SU-DHL-6 (cell line): ENCODE measurements at regions not wholly inside any gene's neighbourhood (a gene's known extent, or its start where the extent isn't known, plus 50 kb on each side); places are given as distances from the start of the nearest gene placed in this dataset.

Source experiments
- H2AFZ ChIP-seq: fragments of 200-600 bp; sonication (generic); 2 replicates; pipeline ENCODE4 v1.6.1; 2014; ENCODE audit warnings: low read depth, mild to moderate bottlenecking, moderate library complexity, mixed read lengths, antibody characterized with exemption, low read length; ENCODE audit not compliant: severe bottlenecking
- H3F3A ChIP-seq: fragments of 200-600 bp; shearing (Covaris generic); 2 replicates; pipeline ENCODE4 v1.6.0; 2016; ENCODE audit warnings: antibody characterized with exemption, mild to moderate bottlenecking; ENCODE audit not compliant: insufficient read depth
- H3K27ac ChIP-seq: fragments of 200-600 bp; sonication (generic); 2 replicates; pipeline ENCODE4 v1.5.1; 2016; ENCODE audit warnings: low read depth, mild to moderate bottlenecking, low read length, moderate library complexity, mixed read lengths
- H3K27me3 ChIP-seq: fragments of 200-600 bp; sonication (generic), shearing (Covaris generic); 2 replicates; pipeline ENCODE4 v1.6.0; 2014; ENCODE audit warnings: mild to moderate bottlenecking, low read length
- H3K36me3 ChIP-seq: fragments of 200-600 bp; sonication (generic); 2 replicates; pipeline ENCODE4 v1.6.1; 2014; ENCODE audit warnings: mild to moderate bottlenecking, low read length, mixed read lengths
- H3K4me2 ChIP-seq: fragments of 300-600, 200-600 bp; shearing (Covaris generic), sonication (generic); 2 replicates; pipeline ENCODE4 v1.6.0; 2014; ENCODE audit warnings: low read length, low read depth, mild to moderate bottlenecking; ENCODE audit not compliant: poor library complexity, severe bottlenecking
- H3K4me3 ChIP-seq: fragments of 200-600 bp; sonication (generic); 2 replicates; pipeline ENCODE4 v1.5.1; 2014; ENCODE audit warnings: antibody characterized with exemption, low read length, mild to moderate bottlenecking, mixed read lengths; ENCODE audit not compliant: insufficient read depth, poor library complexity, severe bottlenecking
- H3K79me2 ChIP-seq: fragments of 200-600 bp; sonication (generic); 2 replicates; pipeline ENCODE4 v1.6.1; 2014; ENCODE audit warnings: mild to moderate bottlenecking, low read length, moderate library complexity; ENCODE audit not compliant: insufficient read depth
- H3K9ac ChIP-seq: fragments of 200-600 bp; sonication (generic); 2 replicates; pipeline ENCODE4 v1.7.0; 2014; ENCODE audit warnings: mild to moderate bottlenecking, low read length
- H3K9me2 ChIP-seq: fragments of 200-600 bp; sonication (generic); replicated peaks from 2 replicates; pipeline ENCODE4 v1.6.1; 2014; ENCODE audit warnings: low read length; ENCODE audit not compliant: insufficient read depth
- H3K9me3 ChIP-seq: fragments of 200-600 bp; sonication (generic); 2 replicates; pipeline ENCODE4 v1.6.1; 2014; ENCODE audit warnings: low read length, mixed read lengths; ENCODE audit not compliant: insufficient read depth
- H4K20me1 ChIP-seq: fragments of 200-600 bp; sonication (generic); 2 replicates; pipeline ENCODE4 v1.6.1; 2014; ENCODE audit warnings: low read depth, mild to moderate bottlenecking, antibody characterized with exemption, low read length, moderate library complexity, mixed read lengths
- CTCF ChIP-seq: fragments of 200-600 bp; sonication (generic); IDR thresholded peaks from one replicate; pipeline ENCODE4 v1.5.1; 2017; ENCODE audit warnings: antibody characterized with exemption, mild to moderate bottlenecking, low read length, moderate library complexity; ENCODE audit not compliant: insufficient read depth, poor library complexity, severe bottlenecking
- EZH2phosphoT487 ChIP-seq: fragments of 200-600 bp; sonication (generic), shearing (Covaris generic); conservative IDR thresholded peaks from 2 replicates; pipeline ENCODE4 v1.6.1; 2018; ENCODE audit warnings: mild to moderate bottlenecking, antibody characterized with exemption, low read length, moderate library complexity, mixed read lengths

DNA sequence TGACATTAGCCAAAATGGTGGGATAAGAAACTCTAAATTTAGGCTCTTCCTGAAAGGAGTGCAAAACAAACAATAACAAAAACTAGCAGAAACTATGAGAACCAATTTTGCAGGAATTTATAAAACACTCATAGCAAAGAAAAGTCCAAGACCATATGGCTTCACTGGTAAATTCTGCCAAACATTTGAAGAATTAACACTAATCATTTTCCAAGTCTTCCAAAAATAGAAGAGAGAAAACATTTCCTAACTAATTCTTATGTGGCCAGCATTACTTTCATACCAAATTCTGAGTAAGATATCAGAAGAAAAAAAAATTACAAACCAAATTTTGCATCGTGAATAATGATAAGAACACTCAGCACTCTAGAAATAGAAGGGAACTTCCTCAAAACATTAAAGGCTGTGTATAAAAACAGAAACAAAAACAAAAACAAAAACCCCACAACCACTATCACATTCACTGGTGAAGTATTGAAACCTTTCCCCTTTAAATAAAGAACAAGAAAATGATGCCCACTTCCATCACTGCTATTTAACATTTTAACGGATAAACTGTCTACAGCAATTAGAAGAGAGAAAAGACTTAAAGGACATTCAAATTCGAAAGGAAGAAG, 524.3 kb upstream of the GALNTL6 start:
- no peak for TF ChIP-seq EZH2phosphoT487
- no peak for TF ChIP-seq CTCF
- Histone ChIP-seq H2AFZ (no peak overlapping the region), H3F3A (no peaks in the 10 kb centered on the region), H3K9ac (no peak overlapping the region), H3K4me3 (no peak overlapping the region), H3K79me2 (no peaks in the 10 kb centered on the region), H4K20me1 (no peaks in the 10 kb centered on the region), H3K4me2 (no peak overlapping the region), H3K27me3 (no peaks in the 10 kb centered on the region), H3K9me3 (no peaks in the 10 kb centered on the region), H3K9me2 (no peaks in the 10 kb centered on the region), H3K36me3 (no peaks in the 10 kb centered on the region), H3K27ac (no peak overlapping the region)

DNA sequence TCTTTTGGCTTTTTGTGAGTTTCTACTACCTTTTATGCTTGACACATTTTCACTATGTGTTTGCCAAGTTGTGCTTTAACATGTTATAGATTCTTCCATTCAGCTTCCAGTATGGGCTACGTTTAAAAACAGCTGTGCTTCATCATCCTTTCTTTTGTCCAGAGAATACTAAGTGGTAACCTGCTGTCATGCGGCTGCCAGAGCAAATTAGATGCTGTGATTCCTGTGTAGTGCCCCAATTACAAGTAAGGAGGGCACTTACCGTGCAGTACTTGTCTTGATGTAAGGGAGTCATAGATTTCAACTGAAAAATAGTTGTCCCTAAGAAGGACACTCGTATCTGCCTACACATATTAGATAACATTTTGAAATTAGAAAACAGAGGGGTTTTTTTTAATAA, 531.8 kb upstream of the GALNTL6 start:
- Histone ChIP-seq H2AFZ (no peak overlapping the region), H3K36me3 (no peaks in the 10 kb centered on the region), H3K27ac (no peak overlapping the region)

GRCh38 chr4:171279131-171279530, 534.1 kb upstream of the GALNTL6 start:
- Histone ChIP-seq H4K20me1 (no peaks in the 10 kb centered on the region), H3K36me3 (no peaks in the 10 kb centered on the region), H3K27ac (no peak overlapping the region), H2AFZ (no peak overlapping the region), H3K27me3 (no peaks in the 10 kb centered on the region), H3K9ac (no peak overlapping the region), H3K4me2 (no peak overlapping the region), H3K9me2 (no peaks in the 10 kb centered on the region), H3K4me3 (no peak overlapping the region), H3K9me3 (no peaks in the 10 kb centered on the region), H3K79me2 (no peaks in the 10 kb centered on the region), H3F3A (no peaks in the 10 kb centered on the region)
- no peak for TF ChIP-seq CTCF
- no peak for TF ChIP-seq EZH2phosphoT487

More for the DNA sequence above, 531.8 kb upstream of the GALNTL6 start:
- no peaks in the 10 kb centered on the region for H3K27me3 ChIP-seq
- no peak overlapping the region for H3K4me3 ChIP-seq
- no peak overlapping the region for H3K4me2 ChIP-seq
- TF ChIP-seq EZH2phosphoT487 (no peak), CTCF (no peak)
- no peaks in the 10 kb centered on the region for H3K9me2 ChIP-seq
- no peaks in the 10 kb centered on the region for H3K79me2 ChIP-seq
- H3K9ac ChIP-seq: no peak overlapping the region
- no peaks in the 10 kb centered on the region for H4K20me1 ChIP-seq
- no peaks in the 10 kb centered on the region for H3K9me3 ChIP-seq
- H3F3A ChIP-seq: no peaks in the 10 kb centered on the region
